ENCODE measurements at regions not wholly inside any gene's neighbourhood (a gene's known extent, or its start where the extent isn't known, plus 50 kb on each side); places are given as distances from the start of the nearest gene placed in this dataset.

DNA sequence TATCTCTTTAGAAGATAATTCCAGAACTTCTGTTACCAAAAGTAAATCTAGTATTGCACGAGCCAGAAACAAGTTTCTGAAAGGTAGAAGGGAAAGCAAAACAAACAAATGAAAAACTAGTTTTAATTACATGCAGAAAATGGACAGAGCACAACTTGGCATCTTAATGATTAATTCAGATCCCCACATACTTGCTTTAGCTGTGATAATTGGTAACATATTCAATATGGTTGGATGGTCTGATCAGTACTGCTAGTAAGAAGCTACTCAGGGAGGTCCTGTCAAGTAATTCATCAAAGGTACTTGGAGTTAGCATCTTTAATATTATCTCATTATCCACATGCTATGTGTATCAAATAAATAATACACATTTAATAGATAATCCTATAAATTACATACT lies 204.3 kb downstream of the TRAM1L1 start:
- WGBS (ENCODE audit: low lambda C conversion rate, missing lambda C conversion rate), result 33% methylated on average over 1 of the region's 1 CpG
- Histone ChIP-seq H4K20me1 (ENCODE audit: insufficient read depth, poor library complexity, severe bottlenecking) (no peaks in the 10 kb centered on the region), H3K4me2 (no peak overlapping the region), H3K9me3 (ENCODE audit: low read depth) (no peaks in the 10 kb centered on the region), H3K27me3 (no peaks in the 10 kb centered on the region), H3K36me3 (replicated peaks; ENCODE audit: insufficient read depth, low read depth) (no peaks in the 10 kb centered on the region), H3K4me3 (no peak overlapping the region), H3K79me2 (no peaks in the 10 kb centered on the region), H3K9me2 (replicated peaks; ENCODE audit: insufficient read depth) (no peaks in the 10 kb centered on the region), H3K27ac (no peak overlapping the region), H3K4me1 (ENCODE audit: insufficient read depth) (no peaks in the 10 kb centered on the region), H2AFZ (no peak overlapping the region)
- DNase-seq (ENCODE audit: low spot score), result no peak
- no peak for TF ChIP-seq EZH2 (IDR thresholded peaks at IDR 0.05; ENCODE audit: borderline replicate concordance)
- TF ChIP-seq, protein P1, sequence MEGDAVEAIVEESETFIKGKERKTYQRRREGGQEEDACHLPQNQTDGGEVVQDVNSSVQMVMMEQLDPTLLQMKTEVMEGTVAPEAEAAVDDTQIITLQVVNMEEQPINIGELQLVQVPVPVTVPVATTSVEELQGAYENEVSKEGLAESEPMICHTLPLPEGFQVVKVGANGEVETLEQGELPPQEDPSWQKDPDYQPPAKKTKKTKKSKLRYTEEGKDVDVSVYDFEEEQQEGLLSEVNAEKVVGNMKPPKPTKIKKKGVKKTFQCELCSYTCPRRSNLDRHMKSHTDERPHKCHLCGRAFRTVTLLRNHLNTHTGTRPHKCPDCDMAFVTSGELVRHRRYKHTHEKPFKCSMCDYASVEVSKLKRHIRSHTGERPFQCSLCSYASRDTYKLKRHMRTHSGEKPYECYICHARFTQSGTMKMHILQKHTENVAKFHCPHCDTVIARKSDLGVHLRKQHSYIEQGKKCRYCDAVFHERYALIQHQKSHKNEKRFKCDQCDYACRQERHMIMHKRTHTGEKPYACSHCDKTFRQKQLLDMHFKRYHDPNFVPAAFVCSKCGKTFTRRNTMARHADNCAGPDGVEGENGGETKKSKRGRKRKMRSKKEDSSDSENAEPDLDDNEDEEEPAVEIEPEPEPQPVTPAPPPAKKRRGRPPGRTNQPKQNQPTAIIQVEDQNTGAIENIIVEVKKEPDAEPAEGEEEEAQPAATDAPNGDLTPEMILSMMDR (IDR thresholded peaks at IDR 0.05; ENCODE audit: poor library complexity), result no peak
- TF ChIP-seq EZH2phosphoT487 (IDR thresholded peaks at IDR 0.05; ENCODE audit: low read depth, severe bottlenecking, unreplicated experiment), result no peak

DNA sequence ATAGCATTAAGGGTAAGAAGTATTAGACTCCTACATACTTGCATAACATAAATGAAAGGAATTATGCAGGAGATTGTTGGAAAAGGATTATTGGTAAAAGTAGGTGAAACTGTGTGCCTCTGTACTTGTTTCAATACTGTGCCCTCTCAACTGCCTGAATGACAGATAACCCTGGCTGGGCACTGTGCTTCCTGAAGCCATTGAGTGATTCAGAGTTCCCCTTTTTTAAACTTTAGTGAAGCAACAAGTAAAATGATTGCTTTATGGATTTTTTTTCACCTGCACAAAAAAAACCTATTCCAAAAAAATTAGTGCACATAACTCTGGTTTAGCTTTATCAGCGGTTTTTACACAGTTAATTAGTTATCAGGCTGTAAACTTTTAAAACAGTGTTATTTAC lies 204.8 kb downstream of the TRAM1L1 start:
- Histone ChIP-seq H3K27ac (no peak overlapping the region), H3K4me1 (ENCODE audit: insufficient read depth) (no peaks in the 10 kb centered on the region), H4K20me1 (ENCODE audit: insufficient read depth, poor library complexity, severe bottlenecking) (no peaks in the 10 kb centered on the region), H2AFZ (no peak overlapping the region), H3K27me3 (no peaks in the 10 kb centered on the region), H3K36me3 (replicated peaks; ENCODE audit: insufficient read depth, low read depth) (no peaks in the 10 kb centered on the region), H3K9me3 (ENCODE audit: low read depth) (no peaks in the 10 kb centered on the region), H3K79me2 (no peaks in the 10 kb centered on the region), H3K4me2 (no peak overlapping the region), H3K4me3 (no peak overlapping the region), H3K9me2 (replicated peaks; ENCODE audit: insufficient read depth) (no peaks in the 10 kb centered on the region)
- WGBS (ENCODE audit: low lambda C conversion rate, missing lambda C conversion rate), result 48% methylated on average over 1 of the region's 1 CpG
- no peak for TF ChIP-seq EZH2phosphoT487 (IDR thresholded peaks at IDR 0.05; ENCODE audit: low read depth, severe bottlenecking, unreplicated experiment)
- no peak for TF ChIP-seq EZH2 (IDR thresholded peaks at IDR 0.05; ENCODE audit: borderline replicate concordance)
- TF ChIP-seq, protein P1 (IDR thresholded peaks at IDR 0.05; ENCODE audit: poor library complexity), result no peak
- DNase-seq (ENCODE audit: low spot score), result no peak

DNA sequence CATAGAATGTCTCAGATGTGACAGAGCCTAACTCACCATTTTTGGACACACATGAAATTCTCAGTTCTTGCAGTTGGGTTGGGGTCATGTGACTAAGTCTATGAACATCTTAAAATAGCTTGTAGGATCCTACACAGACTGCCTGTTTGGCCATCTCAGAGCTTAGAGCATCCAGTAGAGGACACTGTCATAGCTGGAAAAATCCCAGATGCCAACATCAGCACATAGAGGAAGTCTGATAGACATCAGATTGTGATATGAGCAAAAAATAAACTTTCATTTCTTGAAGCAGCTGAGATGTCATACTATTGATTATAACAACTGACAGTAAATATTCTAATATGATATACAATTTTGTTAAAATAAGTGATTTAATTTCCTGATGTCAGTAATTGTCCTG lies 207.1 kb downstream of the TRAM1L1 start:
- no peak overlapping the region for H3K4me3 ChIP-seq
- H3K9me2 ChIP-seq (replicated peaks; ENCODE audit: insufficient read depth), result no peaks in the 10 kb centered on the region
- H3K4me1 ChIP-seq (ENCODE audit: insufficient read depth), result no peaks in the 10 kb centered on the region
- H3K4me2 ChIP-seq, result no peak overlapping the region
- no peak overlapping the region for H2AFZ ChIP-seq
- no peaks in the 10 kb centered on the region for H4K20me1 ChIP-seq (ENCODE audit: insufficient read depth, poor library complexity, severe bottlenecking)
- no peaks in the 10 kb centered on the region for H3K79me2 ChIP-seq
- H3K9me3 ChIP-seq (ENCODE audit: low read depth), result no peaks in the 10 kb centered on the region
- H3K27ac ChIP-seq, result no peak overlapping the region
- H3K36me3 ChIP-seq (replicated peaks; ENCODE audit: insufficient read depth, low read depth), result no peaks in the 10 kb centered on the region
- no peak for DNase-seq (ENCODE audit: low spot score)
- TF ChIP-seq EZH2phosphoT487 (IDR thresholded peaks at IDR 0.05; ENCODE audit: low read depth, severe bottlenecking, unreplicated experiment), result no peak
- TF ChIP-seq EZH2 (IDR thresholded peaks at IDR 0.05; ENCODE audit: borderline replicate concordance), result no peak
- TF ChIP-seq, protein P1 (IDR thresholded peaks at IDR 0.05; ENCODE audit: poor library complexity), result no peak
- H3K27me3 ChIP-seq, result no peaks in the 10 kb centered on the region

DNA sequence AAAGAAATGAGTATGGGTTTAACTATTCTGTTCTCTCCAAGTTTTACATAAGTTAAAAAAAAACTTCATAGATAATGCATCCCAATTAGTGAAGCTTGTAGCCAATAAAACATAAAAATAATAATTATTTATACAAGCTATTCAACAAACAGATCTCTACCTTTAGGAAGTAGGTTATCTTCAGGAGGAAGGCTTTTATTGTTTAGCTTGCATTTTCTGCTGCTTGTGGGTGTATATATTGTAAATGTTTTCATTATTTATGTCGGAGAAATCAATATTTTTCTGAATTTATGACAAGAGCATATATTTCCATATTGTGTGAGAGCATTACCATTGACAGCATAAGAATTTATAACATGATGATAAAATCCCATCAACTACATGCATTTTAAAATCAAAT lies 208.3 kb downstream of the TRAM1L1 start:
- H3K79me2 ChIP-seq, result no peaks in the 10 kb centered on the region
- H3K9me3 ChIP-seq (ENCODE audit: low read depth), result no peaks in the 10 kb centered on the region
- TF ChIP-seq EZH2phosphoT487 (IDR thresholded peaks at IDR 0.05; ENCODE audit: low read depth, severe bottlenecking, unreplicated experiment) (no peak), EZH2 (IDR thresholded peaks at IDR 0.05; ENCODE audit: borderline replicate concordance) (no peak)
- TF ChIP-seq, protein P1 (IDR thresholded peaks at IDR 0.05; ENCODE audit: poor library complexity), result no peak
- H3K4me2 ChIP-seq, result no peak overlapping the region
- H3K36me3 ChIP-seq (replicated peaks; ENCODE audit: insufficient read depth, low read depth), result no peaks in the 10 kb centered on the region
- WGBS (ENCODE audit: low lambda C conversion rate, missing lambda C conversion rate), result 94% methylated on average over 1 of the region's 1 CpG
- no peaks in the 10 kb centered on the region for H3K27me3 ChIP-seq
- no peak overlapping the region for H3K27ac ChIP-seq
- no peak overlapping the region for H3K4me3 ChIP-seq
- no peak overlapping the region for H2AFZ ChIP-seq
- H3K9me2 ChIP-seq (replicated peaks; ENCODE audit: insufficient read depth), result no peaks in the 10 kb centered on the region
- H4K20me1 ChIP-seq (ENCODE audit: insufficient read depth, poor library complexity, severe bottlenecking), result no peaks in the 10 kb centered on the region
- no peaks in the 10 kb centered on the region for H3K4me1 ChIP-seq (ENCODE audit: insufficient read depth)
- no peak for DNase-seq (ENCODE audit: low spot score)

Measured in hepatocyte (in vitro differentiated cells).